HG02642 (cell line): ENCODE measurements at regions not wholly inside any gene's neighbourhood (a gene's known extent, or its start where the extent isn't known, plus 50 kb on each side); places are given as distances from the start of the nearest gene placed in this dataset.

Experiments used
- ATAC-seq: cut with Tn5 transposase; IDR thresholded peaks from one replicate; pipeline ENCODE4 v1.9.1; 2021; ENCODE audit warnings: mild to moderate bottlenecking; ENCODE audit not compliant: unreplicated experiment, poor library complexity

DNA sequence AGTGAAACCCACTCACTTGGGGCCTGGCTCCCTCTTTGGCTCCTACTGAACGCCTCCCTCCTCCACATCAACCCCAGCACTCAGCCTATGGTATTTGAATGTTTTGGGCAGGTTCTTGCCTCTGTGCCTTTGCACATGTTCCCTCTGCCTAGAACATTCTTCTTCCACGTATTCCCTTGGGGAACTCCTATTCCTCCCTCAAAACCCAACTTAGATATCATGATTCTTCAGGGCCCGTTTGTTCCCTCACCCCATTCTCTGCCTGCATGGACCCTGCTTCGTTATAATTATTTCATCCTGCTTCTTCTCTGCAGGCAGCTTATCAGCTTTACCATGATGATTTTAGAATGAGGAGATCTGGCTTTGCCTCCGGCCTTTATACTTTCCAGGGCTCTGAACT is 215.0 kb upstream of the IER5L start:
- no peak for ATAC-seq

DNA sequence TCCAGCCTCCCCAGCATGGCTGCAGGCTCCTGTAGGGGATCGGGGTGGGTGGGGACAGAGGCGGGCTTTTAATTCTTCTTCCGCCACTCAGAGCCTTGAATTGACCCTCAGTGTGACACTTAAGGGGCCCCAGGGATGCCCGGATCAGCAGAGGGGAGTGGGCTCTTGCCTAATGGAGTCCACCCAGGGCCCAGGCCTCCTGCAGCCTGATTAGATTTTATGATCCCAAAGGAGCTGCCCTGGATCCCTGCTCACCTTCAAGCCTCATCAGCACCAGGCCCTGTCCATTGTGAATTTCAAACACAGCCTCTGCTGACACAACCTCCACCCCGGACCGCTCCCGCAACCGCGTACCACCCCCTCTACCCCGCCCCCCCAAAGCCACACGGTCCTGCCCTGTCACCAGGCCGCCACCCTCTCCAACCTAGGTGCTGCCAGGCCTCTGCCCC is 214.1 kb upstream of the IER5L start:
- no peak for ATAC-seq

DNA sequence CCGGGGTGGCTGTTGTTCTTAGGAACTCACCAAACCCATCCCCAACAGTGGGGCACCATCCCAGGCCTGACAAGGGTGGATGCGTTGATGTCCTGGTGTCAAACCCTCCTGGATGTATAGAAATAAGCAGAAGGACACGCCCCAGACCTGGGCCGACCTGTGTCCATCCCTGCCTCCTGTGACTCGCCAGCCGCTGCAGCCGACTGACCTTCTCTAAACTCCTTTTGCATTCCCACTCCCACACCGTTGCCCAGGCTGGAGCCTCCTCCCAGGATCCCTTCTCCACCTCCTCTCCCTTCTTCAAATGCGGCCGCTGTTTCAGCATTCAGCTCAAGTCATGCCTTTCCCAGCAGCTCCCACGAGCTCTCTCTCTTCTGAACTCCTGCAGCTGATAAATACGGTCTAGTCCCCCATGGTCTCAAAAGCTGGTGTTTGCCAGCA is 213.2 kb upstream of the IER5L start:
- ATAC-seq = no peak

DNA sequence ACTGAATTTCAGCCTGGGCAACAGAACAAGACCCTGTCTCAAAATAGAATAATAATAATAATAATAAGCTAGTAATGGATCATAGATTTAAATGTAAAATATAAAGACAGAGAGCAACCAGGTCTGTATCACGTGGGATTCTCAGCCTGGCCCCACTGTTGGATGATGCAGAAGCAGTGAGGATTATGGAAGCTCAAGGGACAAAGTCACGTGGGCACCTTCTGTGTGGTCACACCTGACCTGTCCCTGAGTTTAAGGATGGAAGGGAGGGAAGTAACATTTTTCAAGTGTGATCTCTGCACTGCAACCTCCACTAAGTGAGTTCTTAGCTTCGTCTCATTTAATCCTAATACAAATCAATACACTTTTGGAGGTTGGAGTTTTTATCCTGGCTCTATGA is 212.5 kb upstream of the IER5L start:
- no peak for ATAC-seq

DNA sequence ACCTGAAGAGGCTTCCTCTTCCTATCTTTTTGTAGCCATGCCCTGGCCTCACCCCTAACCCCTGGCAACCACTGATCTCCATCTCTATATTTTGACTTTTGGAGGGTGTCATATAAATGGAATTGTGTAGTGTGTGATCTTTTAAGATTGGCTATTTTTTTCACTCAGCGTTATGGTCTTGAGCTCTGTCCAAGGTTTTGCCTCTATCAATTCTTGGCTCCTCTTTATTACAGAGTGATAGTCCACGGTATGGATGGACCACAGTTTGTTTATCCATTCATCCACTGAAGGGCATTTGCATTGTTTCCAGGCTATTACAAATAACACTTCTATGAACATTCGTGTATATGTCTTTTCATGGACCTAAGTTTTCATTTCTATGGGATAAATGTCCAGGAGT is 209.8 kb upstream of the IER5L start:
- ATAC-seq = no peak

DNA sequence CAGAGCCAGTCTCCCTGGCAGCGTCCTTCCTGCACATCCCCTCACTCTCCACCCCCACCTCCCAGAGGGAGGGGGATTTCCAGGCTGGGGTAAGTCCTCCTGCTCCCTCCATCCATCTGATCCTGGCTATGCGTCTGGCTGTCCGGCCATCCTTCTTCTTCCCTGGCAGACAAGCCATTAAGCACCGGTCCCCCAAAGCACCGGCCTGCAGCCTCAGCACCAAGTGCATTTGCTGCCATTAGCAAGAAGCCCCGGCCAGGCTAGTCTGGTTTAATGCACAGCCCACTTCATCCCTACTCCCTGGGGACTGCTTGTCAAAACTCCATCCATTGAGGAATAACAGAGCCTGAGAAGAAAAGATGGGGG is 208.7 kb upstream of the IER5L start:
- ATAC-seq = no peak

DNA sequence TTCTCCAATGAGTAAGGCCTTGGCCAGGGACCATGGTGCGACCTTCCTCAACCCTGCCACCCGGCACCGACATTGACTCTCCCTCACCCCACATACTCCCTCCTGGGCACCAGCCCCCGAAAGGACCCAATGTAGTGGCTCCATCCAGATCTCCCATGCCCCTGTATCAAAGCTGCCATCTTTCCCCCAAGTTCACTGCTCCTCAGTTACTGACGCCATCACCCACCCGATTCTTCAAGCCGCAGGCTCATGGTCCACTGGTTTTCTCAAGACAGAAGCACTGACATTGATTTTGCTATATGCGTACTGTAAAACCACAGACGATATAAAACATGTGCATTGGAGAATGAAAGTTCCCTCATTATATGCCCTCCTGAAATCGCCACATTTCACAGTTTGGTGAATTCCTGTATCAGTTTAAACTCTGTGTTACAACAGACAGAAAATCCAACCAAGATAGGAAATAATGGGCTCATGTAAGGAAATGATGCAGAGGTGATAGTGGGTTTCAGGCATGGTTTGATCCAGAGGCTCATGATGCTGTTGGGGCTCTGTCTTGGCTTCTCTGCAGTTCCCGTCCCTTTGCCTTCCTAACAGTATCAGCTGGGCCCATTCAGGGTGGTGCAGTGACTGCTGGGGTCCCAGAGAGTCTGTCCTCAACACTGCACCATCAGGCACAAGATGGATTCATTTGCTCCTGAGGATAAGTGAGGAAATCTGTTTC is 207.3 kb upstream of the IER5L start:
- ATAC-seq = no peak

DNA sequence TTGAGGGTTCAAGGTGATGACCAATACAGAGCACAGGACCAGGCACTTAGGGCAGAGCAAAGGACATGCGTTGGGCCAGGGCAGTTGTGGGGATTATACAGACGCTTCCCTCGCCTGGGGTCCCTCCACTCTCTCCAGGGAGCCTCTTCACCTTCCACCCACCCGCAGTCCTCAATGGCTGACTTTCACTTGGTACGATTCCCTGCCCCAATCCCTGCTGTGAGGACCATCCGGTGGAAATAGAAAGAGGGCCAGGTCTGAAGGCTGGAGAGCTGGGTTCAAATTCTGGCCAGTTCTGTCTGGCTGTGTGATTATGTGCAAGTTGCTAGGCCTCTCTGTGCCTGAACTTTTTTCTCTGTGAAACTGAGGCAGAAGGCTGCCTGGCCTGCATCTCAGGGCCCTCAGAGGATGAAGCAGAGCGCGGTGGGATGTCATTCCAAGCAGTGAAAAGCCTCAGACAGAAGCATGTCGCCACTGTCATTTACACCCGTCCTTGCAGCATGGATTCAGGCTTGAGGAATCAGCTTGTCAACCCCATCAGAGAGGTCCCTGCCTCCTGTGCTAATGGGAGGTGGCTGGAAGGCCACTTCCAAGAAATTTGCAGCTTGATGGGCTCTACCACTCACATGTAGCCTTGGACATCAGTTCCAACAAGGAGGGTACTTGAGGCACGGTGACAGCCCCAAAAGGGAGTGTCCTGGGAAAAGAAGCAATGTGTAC is 206.6 kb upstream of the IER5L start:
- no peak for ATAC-seq

DNA sequence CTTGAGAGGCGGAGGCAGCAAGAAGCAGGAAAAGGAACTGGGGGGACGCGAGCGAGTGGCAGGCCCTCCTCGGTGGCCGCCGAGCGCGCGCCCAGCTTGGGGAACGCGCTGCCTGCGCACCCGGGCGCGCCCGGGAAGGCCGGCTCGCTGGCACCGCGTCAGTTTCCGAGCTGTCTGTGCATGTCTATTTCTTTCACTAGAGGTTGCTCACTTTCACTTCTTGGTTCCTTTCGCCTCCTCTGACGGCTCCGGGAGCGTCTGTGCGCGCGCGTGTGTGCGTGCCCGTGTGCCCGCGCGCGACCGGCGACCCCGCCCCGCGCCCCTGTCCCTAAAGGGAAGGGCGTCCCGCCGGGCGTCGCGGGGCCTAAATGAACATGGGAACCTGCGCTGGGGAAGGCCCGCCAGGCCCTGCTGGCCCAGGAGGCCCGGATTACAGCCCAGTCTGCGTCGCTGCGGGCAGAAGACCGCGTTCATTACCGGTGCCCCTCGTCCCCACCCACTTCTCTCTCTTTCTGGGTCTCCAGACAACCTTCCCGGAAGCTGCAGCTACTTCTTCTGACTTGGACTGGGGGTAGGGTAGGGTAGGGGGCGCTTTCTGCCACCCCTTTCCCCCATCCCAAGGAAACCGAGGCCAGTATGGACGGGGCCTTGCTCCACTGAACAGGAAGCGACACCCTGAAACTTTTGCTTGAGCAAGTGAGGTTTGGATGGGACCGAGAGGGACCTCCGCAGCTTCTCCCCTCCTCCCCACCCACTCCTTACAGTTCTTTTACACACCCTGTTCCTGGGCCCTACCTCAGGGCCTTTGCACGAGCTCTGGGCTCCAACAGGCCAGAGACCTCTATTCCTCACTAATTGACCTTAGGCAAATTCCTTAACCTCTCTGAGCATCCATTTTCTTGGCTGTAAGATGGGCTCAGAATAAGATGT is 205.8 kb upstream of the IER5L start:
- peak; percentile 72 for ATAC-seq

DNA sequence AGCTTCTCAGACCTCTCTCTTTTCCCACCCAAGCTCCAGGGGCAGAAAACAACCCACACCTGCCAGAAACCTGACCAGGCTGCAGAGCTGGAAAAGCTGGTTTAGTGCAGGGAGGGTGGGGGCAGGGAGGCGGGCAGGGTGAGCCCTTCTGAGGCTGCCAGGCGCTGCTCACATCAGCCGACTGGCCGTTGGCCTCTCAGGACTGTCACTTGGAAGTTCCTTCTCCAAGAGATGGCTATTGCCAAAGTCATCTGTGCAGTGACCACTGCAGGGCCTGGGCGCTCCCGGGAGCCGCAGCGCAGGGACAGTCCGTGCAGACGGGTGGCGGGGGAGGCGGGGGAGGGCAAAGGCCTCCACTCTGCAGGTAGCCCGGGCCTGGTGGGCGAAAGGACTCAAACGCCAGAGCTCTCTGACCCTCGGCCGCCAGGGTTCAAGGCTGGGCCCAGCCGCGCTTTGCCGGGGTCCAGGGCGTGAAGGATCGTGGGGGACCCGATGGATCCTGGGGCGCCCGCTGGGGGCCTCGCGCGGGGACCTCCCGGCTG is 205.0 kb upstream of the IER5L start:
- no peak for ATAC-seq

DNA sequence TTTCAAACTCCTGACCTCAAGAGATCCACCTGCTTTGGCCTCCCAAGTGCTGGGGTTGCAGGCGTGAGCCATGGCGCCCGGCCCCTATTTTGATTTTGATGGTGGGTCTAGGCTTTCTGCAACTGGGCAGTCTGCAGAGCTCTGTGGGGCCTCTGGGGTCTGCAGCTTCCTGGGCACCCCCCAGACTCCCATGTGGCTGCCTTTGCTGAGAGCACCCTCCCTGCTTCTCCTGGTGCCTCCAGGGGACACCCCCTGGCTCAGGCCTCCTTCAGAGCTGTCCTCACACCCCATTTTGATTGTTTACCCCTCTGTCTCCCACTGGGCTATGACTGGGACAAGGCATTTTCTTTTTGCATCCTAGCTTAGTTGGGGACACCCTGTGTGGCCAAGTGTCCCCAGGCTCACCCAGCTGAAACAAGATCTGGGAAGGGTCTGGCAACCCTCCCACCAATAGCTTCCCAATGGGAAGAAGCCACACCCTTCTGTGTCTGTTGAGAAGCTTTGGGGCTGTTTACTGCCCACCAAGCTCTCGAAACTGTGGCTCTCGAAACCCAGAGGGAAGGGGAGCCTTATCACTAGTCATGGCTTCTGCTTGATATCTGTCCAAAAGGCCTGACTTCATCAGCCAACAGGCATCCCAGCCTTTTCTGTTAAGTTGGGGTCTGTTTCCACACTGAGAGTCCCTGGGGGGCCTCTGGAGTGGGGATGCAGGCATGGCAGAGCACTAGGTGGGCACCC is 204.4 kb upstream of the IER5L start:
- ATAC-seq = no peak

DNA sequence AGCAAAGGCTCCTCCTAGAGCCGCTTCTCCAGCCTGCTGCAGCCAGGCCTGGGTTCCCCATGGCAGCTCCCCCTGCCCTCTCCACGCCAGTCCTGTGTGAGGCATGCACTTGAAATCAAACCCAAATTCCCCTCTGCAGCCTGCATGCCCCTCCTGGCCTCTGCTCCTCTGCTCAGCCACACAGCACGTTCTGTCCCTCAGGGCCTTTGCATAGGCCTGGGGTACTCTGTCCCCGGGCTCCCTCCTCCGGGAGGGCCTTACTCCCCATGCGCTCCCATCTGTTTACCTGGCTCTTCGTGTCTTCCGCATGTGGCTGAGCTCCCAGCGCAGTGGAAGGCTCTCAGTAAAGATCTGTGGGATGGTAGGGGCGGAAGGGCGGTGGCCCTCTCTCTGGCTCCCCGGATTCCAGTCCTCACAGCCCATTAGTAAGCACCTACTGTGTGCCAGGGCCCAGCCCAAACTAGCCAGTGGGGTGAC is 203.5 kb upstream of the IER5L start:
- ATAC-seq = no peak

DNA sequence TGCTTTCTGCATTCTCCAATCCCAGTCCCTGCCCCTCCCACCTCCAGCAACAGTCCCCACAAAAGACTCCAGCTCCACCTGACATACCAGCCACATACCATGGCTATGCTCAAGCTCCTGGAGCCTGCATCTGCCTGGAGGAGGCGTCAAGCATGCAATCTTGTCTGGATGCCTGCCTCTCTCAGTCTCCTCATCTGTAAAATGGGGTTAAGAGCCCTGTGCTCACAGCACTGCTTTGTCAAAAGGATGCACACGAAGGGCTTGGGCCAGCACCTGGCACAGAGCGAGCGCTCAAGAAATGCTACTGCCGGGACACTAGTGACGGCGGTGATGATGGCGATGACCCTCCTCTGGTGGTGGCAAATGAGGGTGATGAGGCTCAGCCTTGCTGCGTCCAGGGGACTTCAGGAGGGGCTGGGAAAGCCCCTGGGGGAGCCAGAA is 202.9 kb upstream of the IER5L start:
- no peak for ATAC-seq

DNA sequence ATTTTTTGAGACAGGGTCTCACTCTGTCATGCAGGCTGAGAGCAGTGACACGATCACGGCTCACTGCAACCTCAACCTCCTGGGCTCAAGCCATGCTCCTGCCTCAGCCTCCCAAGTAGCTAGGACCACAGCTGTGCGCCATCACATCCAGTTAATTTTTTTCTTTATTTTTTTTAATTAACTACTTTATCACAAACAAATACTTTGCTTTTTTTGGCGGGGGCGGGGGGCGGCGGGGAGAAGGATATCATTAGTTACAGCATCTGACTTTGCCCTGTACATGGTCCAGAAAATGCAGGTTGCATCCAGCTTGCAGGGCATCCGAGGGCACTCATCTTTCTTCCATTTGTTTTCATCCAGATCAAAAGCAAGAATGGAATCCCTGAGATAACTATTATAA is 201.8 kb upstream of the IER5L start:
- ATAC-seq = no peak

DNA sequence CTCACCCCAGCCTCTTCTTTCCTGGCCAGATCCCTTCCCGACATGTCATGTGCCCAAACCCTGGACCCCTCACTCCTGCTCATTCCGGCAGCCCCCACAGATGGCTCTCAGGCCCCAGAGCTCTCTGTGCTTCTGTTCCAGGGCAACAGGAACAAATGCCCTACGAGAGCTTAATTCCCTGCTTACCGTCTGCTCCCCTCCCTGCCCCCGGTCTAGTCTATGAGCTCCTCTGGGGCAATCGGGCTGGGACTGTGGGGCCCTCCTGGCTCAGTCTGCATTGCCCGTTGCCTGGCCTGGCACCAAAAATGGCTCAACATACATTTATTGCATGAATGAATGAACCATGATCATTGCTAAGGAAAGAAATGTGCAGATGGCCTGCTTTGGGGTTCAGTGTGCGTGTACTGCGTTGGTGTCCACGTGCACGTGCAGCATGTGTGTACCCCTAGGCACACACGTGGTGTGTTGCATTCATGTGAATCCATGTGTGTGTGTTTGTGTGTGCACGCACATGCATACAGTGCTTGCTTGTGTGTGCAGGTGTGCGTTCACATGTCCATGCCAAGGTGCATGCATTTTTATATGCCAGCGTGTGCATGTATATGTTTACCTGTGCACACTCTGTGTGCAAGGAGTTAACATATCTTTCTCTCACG is 201.2 kb upstream of the IER5L start:
- ATAC-seq = no peak

DNA sequence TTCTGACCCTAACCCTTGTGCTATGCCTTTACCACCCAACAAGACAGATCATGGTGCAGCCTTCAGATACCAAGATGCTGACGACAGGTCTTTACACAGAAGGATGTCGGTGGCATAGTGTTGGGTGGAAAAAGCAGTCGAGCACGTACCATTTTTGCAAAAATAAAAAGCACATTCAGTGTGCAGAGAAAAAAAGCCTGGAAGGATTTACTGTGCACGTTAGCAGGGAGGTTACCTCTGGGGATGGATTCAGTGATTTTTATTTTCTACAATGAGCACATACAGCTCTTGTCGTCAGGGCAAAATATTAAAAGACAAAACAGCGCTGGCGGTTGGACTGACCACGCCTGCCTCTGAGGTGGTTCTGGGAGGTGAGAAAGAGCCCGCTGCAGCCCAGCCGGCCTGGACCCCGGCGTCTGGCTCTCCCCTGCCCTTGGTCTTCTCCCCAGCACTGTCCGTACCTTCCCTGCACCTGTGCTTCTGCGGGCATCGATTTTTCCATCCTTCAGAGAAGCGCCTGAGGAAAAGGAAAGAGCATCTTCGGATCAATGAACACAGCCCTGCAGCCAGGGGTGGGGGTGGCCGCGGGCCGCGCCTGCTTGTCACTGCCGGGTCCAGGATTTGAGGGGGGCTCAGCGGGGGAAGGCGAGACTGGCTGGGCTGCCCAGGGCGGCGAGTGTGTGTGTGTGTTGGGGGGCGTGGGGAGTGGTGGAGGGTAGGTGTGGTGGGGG is 200.0 kb upstream of the IER5L start:
- no peak for ATAC-seq

DNA sequence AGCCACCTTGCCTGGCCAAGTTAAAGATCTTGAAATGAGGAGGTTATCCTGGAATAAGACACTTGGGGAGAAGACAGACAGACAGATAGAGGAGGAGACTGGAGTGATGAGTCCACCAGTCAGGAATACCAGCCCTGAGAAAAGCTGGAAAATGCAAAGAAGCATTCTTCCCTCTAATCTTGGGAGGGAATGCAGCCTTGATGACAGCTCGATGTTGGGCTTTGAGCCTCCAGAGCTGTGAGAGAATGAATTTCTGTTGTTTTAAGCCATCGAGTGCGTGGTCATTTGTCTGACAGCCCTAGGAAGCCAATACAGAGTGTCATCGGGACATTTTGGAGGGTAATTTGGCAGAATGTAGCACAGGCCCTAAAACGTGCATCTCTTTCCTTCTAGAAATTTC is 199.1 kb upstream of the IER5L start:
- no peak for ATAC-seq

DNA sequence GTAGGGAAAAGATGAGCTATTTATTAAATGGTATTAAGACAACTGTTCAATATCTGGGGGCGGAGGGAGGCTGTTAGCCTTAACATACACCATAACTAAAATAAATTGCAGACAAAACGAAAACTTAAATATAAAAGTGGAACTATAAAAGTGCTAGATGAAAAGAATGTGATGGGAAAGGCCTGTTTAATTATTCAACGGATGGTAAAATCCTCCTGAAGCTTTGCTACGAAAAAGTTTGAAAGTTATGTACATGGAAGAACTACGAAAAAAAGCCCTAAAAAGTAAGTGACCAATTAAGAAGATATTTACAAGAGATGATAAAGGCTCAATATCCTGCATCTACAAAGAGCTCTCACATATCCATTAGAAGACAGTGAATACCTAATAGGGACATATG is 197.8 kb upstream of the IER5L start:
- ATAC-seq = no peak

DNA sequence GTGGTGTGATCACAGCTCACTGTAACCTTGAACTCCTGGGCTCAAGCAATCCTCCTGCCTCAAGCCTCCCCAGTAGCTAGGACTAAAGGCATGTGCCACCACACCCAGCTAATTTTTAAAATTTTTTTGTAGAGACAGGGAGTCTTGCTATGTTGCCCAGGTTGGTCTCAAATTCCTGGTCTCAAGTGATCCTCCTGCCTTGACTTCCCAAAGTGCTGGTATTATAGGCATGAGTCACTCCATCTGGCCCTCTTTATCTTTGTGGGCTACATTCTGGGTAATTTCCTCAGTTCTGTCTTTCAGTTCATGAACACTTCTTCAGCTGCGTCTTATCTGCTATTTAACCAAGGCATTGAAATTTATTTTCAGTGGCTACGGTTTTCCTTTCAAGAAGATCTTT is 196.6 kb upstream of the IER5L start:
- ATAC-seq = no peak
